ENCODE measurements at regions not wholly inside any gene's neighbourhood (a gene's known extent, or its start where the extent isn't known, plus 50 kb on each side); places are given as distances from the start of the nearest gene placed in this dataset.

DNA sequence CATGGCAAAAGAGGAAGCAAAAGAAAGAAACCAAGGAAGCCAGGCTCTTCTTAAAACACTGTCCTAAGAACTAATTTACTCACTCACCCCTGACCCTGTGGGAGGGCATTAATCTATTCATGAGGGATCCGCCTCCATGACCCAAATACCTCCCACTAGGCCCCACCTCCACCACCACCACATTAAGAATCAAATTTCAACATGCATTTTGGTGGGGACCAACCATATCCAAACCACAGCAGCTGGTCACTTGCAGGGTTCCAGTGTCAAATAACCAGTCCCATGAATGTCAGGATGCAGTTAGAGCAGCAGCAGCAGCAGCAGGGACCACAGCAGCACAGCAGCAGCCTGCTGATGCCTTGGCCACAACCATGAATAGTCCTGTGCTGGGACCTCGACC is 83.8 kb downstream of the ZC3H11B start:
- Mint-ChIP-seq H3K4me1 (peaks cover 29% of the 10 kb centered on the region), H3K9me3 (peaks cover 13% of the 10 kb centered on the region), H3K36me3 (ENCODE audit: low read depth) (peaks cover 5% of the 10 kb centered on the region), H3K27me3 (ENCODE audit: low read depth, poor library complexity) (no peaks in the 10 kb centered on the region), H3K4me3 (no peak overlapping the region), H3K27ac (peak overlapping the region; percentile 41)
- peak; percentile 24 for DNase-seq
- TF ChIP-seq, protein P1, sequence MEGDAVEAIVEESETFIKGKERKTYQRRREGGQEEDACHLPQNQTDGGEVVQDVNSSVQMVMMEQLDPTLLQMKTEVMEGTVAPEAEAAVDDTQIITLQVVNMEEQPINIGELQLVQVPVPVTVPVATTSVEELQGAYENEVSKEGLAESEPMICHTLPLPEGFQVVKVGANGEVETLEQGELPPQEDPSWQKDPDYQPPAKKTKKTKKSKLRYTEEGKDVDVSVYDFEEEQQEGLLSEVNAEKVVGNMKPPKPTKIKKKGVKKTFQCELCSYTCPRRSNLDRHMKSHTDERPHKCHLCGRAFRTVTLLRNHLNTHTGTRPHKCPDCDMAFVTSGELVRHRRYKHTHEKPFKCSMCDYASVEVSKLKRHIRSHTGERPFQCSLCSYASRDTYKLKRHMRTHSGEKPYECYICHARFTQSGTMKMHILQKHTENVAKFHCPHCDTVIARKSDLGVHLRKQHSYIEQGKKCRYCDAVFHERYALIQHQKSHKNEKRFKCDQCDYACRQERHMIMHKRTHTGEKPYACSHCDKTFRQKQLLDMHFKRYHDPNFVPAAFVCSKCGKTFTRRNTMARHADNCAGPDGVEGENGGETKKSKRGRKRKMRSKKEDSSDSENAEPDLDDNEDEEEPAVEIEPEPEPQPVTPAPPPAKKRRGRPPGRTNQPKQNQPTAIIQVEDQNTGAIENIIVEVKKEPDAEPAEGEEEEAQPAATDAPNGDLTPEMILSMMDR (IDR thresholded peaks at IDR 0.05): no peak

DNA sequence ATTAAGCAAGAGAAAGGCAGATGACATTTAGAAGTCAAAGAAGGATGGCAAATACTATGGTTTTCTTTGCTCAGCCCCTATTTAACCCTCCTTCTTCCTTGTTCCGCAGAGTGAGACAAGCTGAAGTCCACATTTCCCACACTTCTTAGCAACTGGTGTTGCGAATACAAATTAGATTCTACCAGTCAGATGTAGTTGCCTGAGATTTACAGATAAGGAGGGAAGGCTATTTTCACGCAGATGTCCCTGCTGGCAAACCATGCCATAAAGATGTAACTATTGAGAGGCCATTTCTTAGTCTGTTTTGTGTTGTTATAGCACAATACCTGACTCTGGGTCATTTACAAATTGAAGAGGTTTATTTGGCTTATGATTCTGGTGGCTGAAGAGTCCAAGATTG is 84.3 kb downstream of the ZC3H11B start:
- peak overlapping the region; percentile 41 for H3K27ac Mint-ChIP-seq

DNA sequence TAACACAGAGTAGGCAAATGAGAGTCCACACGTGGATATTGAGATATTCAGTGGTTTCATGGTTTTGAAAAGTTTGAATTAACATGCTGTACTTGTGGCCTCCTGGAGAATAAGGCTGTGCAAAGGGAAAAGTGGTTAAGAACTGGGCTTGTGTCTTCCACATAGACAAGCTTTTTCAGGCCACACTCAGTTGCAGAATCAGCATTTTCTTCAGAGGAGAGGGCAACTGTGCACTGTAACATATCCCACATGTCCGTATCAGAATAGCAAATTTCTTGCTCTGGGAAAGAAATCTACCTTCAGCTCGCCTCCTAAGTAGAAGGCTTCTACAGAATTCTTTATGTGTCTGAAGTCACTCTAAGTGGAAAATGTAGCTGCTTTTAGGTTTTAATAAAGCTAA is 84.9 kb downstream of the ZC3H11B start:
- TF ChIP-seq, protein P1 (IDR thresholded peaks at IDR 0.05): no peak

More for the DNA sequence above, 84.3 kb downstream of the ZC3H11B start:
- no peak overlapping the region for H3K4me3 Mint-ChIP-seq
- no peaks in the 10 kb centered on the region for H3K27me3 Mint-ChIP-seq (ENCODE audit: low read depth, poor library complexity)
- H3K36me3 Mint-ChIP-seq (ENCODE audit: low read depth): peaks cover 5% of the 10 kb centered on the region
- H3K9me3 Mint-ChIP-seq: peaks cover 13% of the 10 kb centered on the region
- DNase-seq: no peak
- TF ChIP-seq, protein P1 (IDR thresholded peaks at IDR 0.05): no peak
- peaks cover 25% of the 10 kb centered on the region for H3K4me1 Mint-ChIP-seq

DNA sequence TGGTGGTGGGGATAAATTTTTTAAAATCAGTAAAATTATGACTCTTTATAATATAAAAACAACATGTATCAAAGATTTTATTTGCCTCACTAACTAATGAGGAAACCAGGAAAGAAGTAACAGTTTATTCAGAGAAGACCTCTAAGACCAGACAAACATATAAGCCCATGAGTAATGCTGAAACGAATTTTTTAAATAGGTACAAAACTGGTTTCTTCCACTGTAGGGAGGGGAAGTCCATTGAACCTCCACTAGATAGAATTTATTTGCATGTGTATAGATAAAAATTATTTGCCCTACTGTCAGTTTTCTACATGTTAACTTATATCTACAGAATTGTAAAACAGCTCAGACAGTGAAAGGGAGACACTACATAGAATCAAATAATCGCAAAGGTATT is 86.8 kb downstream of the ZC3H11B start:
- peaks cover 18% of the 10 kb centered on the region for H3K4me1 Mint-ChIP-seq
- TF ChIP-seq, protein P1 (IDR thresholded peaks at IDR 0.05): no peak
- DNase-seq: no peak
- no peak overlapping the region for H3K27ac Mint-ChIP-seq
- peaks cover 13% of the 10 kb centered on the region for H3K9me3 Mint-ChIP-seq
- no peak overlapping the region for H3K4me3 Mint-ChIP-seq
- peaks cover 5% of the 10 kb centered on the region for H3K36me3 Mint-ChIP-seq (ENCODE audit: low read depth)
- H3K27me3 Mint-ChIP-seq (ENCODE audit: low read depth, poor library complexity): no peaks in the 10 kb centered on the region

More for the DNA sequence above, 84.9 kb downstream of the ZC3H11B start:
- H3K36me3 Mint-ChIP-seq (ENCODE audit: low read depth): peaks cover 5% of the 10 kb centered on the region
- no peak overlapping the region for H3K4me3 Mint-ChIP-seq
- no peaks in the 10 kb centered on the region for H3K27me3 Mint-ChIP-seq (ENCODE audit: low read depth, poor library complexity)
- H3K4me1 Mint-ChIP-seq: peaks cover 22% of the 10 kb centered on the region
- no peak for DNase-seq
- H3K9me3 Mint-ChIP-seq: peaks cover 13% of the 10 kb centered on the region
- no peak overlapping the region for H3K27ac Mint-ChIP-seq

DNA sequence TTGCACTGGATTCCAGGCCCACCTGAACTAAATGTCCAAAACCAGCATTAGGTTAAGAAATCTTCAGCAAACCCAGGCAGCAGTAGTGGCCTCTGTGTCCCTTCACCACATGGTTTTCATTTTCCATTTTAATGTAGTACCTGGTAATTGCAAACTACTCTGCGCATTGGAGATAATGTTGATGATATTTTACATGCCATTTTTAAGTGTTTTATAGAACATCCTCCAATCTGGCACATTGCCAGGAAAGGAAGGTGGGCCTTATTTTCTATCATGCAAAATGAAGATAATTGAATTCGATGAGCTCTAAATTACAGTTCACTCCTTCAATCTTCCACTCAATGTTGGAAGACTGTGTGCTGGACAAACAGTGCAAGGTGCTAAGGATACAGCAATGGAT is 89.5 kb downstream of the ZC3H11B start:
- Mint-ChIP-seq H3K4me3 (no peak overlapping the region), H3K27me3 (ENCODE audit: low read depth, poor library complexity) (no peaks in the 10 kb centered on the region), H3K9me3 (peaks cover 9% of the 10 kb centered on the region), H3K4me1 (peaks cover 3% of the 10 kb centered on the region), H3K27ac (peak overlapping the region; percentile 49), H3K36me3 (ENCODE audit: low read depth) (peaks cover 5% of the 10 kb centered on the region)
- TF ChIP-seq, protein P1 (IDR thresholded peaks at IDR 0.05): no peak
- no peak for DNase-seq

DNA sequence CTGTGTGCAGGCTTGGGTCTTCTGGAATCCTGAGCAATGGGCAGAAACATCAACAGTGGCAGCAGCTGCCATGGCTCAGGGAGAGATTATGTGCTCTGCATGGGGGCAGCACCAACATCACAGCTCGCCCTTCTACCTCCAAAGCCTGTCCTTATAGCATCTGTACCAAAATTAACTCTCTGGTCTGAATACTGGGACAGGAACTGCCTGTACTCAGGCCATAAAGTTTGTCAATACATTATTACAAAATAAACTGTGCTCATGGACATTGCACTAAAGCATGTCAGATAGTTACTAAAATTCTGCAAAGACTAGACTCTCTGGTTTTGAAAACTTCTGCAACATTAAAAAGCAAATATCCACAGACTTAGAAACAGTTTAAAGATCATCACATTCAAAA is 91.6 kb downstream of the ZC3H11B start:
- Mint-ChIP-seq H3K27ac (no peak overlapping the region), H3K27me3 (ENCODE audit: low read depth, poor library complexity) (no peaks in the 10 kb centered on the region), H3K4me3 (no peak overlapping the region), H3K4me1 (no peaks in the 10 kb centered on the region), H3K9me3 (peaks cover 4% of the 10 kb centered on the region), H3K36me3 (ENCODE audit: low read depth) (peaks cover 3% of the 10 kb centered on the region)
- TF ChIP-seq, protein P1 (IDR thresholded peaks at IDR 0.05): no peak
- no peak for DNase-seq
